Activated CD8-positive, alpha-beta T cell treated with anti-CD3 and anti-CD28 coated beads, Interleukin-2, amount 10 ng/mL, durations not matched to agents 7 days and 5 days (primary cell): ENCODE measurements at regions not wholly inside any gene's neighbourhood (a gene's known extent, or its start where the extent isn't known, plus 50 kb on each side); places are given as distances from the start of the nearest gene placed in this dataset.

Experiments
- ATAC-seq: fragments of 150-1000 bp; cut with Tn5 transposase; one replicate; pipeline ENCODE4 v1.10.0; 2021; ENCODE audit warnings: moderate library complexity
- CTCF ChIA-PET: fragments of 350-600 bp; sonication (Branson Sonifier 250); formaldehyde crosslinking; loops from one replicate; lab custom pipeline; 2021; ENCODE audit warnings: antibody characterized with exemption; lab: Charles Lee
- POLR2A ChIA-PET: fragments of 350-600 bp; sonication (Branson Sonifier 250); formaldehyde crosslinking; loops from one replicate; lab custom pipeline; 2021; ENCODE audit warnings: antibody characterized with exemption; lab: Charles Lee
- DNase-seq: peaks from one replicate; pipeline ENCODE4 v3.0.0-alpha.2; 2020
- H3K27ac Mint-ChIP-seq: one replicate; pipeline ENCODE4 v1.8.0; 2021; ENCODE audit warnings: mild to moderate bottlenecking, mixed read lengths
- H3K27me3 Mint-ChIP-seq: one replicate; pipeline ENCODE4 v1.8.0; 2021; ENCODE audit warnings: low read depth, mixed read lengths
- H3K36me3 Mint-ChIP-seq: one replicate; pipeline ENCODE4 v1.8.0; 2021; ENCODE audit warnings: low read depth, mixed read lengths
- H3K4me1 Mint-ChIP-seq: one replicate; pipeline ENCODE4 v1.8.0; 2021; ENCODE audit warnings: low read depth, mixed read lengths
- H3K4me3 Mint-ChIP-seq: one replicate; pipeline ENCODE4 v1.8.0; 2021; ENCODE audit warnings: mild to moderate bottlenecking, mixed read lengths
- H3K9me3 Mint-ChIP-seq: one replicate; pipeline ENCODE4 v1.8.0; 2022; ENCODE audit warnings: mixed read lengths; ENCODE audit not compliant: insufficient read depth

- H3K36me3 Mint-ChIP-seq = no peaks in the 10 kb centered on the region
- H3K4me1 Mint-ChIP-seq = no peaks in the 10 kb centered on the region
- no peaks in the 10 kb centered on the region for H3K9me3 Mint-ChIP-seq
- H3K27me3 Mint-ChIP-seq = no peaks in the 10 kb centered on the region
- DNase-seq (no peak), ATAC-seq (no peak)
- H3K4me3 Mint-ChIP-seq = no peak overlapping the region
- POLR2A ChIA-PET = no interaction called here
- CTCF ChIA-PET = no interaction called here
- no peak overlapping the region for H3K27ac Mint-ChIP-seq
Observed at GRCh38 chr10:10432296-10433035, 585.2 kb upstream of the CELF2 start.

DNA sequence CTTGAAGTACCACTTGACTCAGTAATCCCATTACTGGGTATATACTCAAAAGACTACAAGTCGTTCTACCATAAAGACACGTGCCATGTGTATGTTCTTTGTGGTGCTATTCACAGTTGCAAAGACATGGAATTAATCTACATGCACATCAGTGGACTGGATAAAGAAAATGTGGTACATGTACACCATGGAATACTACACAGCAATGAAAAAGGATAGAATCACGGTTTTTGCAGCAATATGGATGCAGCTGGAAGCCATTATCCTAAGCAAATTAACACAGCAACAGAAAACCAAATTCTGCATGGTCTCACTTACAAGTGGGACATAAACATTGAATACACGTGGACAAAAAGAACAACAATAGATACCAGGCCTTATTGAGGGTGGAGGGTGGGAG lies 583.4 kb upstream of the CELF2 start:
- ChIA-PET POLR2A (no interaction called here), CTCF (no interaction called here)
- H3K4me3 Mint-ChIP-seq = no peak overlapping the region
- H3K4me1 Mint-ChIP-seq = no peaks in the 10 kb centered on the region
- H3K36me3 Mint-ChIP-seq = no peaks in the 10 kb centered on the region
- H3K27me3 Mint-ChIP-seq = no peaks in the 10 kb centered on the region
- no peak overlapping the region for H3K27ac Mint-ChIP-seq
- ATAC-seq = no peak
- no peak for DNase-seq
- H3K9me3 Mint-ChIP-seq = no peaks in the 10 kb centered on the region

GRCh38 chr10:10437886-10438285 lies 579.8 kb upstream of the CELF2 start:
- DNase-seq (no peak), ATAC-seq (no peak)
- H3K27ac Mint-ChIP-seq = no peak overlapping the region
- ChIA-PET POLR2A (no interaction called here), CTCF (no interaction called here)
- H3K4me1 Mint-ChIP-seq = no peaks in the 10 kb centered on the region
- no peaks in the 10 kb centered on the region for H3K27me3 Mint-ChIP-seq
- H3K4me3 Mint-ChIP-seq = no peak overlapping the region
- H3K36me3 Mint-ChIP-seq = no peaks in the 10 kb centered on the region
- H3K9me3 Mint-ChIP-seq = no peaks in the 10 kb centered on the region

DNA sequence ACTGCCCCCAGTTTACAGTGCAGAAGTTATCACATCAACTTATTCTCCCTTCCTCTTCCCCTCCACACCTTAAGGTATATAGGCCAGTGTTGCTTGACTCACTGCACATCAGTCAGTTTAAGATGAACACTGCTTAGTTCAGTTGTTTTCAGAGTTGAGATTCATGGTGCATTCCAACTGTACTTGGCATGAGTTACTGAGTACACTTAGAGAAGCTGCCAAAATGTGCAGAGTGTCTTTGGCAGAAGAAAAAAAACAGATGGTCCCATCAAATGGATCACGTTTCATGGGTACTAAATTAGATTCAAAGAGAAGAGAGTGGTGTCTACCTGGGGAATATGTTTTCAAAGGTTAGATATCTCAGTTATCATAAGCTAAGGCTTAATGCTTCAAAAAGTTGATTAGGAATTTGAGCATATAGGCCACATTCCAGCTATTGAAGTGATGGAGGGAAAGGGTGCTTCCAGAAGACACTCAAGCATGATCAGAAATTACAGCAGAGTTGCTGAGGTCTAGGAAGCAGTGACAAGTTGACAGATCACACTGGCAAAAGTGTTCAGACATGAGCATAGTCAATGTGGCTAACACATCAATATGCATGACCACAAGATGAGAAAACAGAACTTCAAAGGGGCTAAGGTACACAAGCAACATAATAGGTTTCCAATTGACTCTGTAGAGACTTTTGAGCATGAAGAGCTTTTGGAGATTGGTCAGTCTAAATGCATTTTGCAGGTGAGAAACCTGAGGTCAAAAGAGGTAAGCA lies 579.2 kb upstream of the CELF2 start:
- POLR2A ChIA-PET = no interaction called here
- no peak for DNase-seq
- no peak overlapping the region for H3K27ac Mint-ChIP-seq
- no peaks in the 10 kb centered on the region for H3K36me3 Mint-ChIP-seq
- H3K27me3 Mint-ChIP-seq = no peaks in the 10 kb centered on the region
- ATAC-seq = no peak
- H3K4me3 Mint-ChIP-seq = no peak overlapping the region
- H3K4me1 Mint-ChIP-seq = no peaks in the 10 kb centered on the region
- CTCF ChIA-PET = no interaction called here
- no peaks in the 10 kb centered on the region for H3K9me3 Mint-ChIP-seq

DNA sequence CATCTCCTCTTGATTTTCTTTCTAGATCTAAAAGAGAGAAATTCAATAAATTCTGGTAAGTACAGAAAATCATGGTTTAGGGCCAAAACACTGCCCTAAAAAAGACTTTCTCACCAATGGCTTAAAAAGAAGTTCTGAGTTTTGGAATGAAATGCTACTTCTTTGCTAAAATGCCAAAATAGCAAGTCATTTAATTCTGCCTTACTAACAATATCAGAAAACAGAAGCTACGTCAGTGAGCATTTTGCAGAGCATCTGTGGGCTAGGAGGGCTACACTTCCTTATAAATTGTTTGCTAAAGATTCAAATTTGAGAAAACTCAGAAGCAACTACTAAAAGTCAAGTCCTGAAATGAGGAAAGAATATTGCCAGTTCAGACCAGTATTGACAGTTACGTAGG lies 560.8 kb upstream of the CELF2 start:
- DNase-seq (no peak), ATAC-seq (no peak)
- no peaks in the 10 kb centered on the region for H3K27me3 Mint-ChIP-seq
- ChIA-PET POLR2A (no interaction called here), CTCF (no interaction called here)
- H3K36me3 Mint-ChIP-seq = no peaks in the 10 kb centered on the region
- no peak overlapping the region for H3K27ac Mint-ChIP-seq
- no peaks in the 10 kb centered on the region for H3K4me1 Mint-ChIP-seq
- no peak overlapping the region for H3K4me3 Mint-ChIP-seq
- H3K9me3 Mint-ChIP-seq = no peaks in the 10 kb centered on the region

DNA sequence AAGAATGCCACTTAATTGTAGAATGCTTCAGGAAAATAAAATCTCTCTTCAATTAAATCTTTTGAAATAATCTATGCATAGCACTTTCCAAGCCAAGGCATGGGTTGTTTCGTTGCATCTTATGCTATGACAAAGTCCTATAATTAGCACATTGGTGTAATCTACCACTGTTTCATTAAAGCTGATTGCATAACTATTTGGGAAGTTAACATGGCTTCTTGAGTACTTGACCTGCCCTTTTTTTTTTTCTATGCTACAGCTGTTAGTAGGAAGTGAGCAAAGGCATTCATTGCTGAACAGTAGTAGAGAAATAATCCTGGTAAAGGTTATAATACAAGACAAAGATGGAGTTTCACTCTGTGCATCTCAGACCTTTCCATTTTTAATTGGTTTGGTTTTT lies 557.2 kb upstream of the CELF2 start:
- H3K27ac Mint-ChIP-seq = no peak overlapping the region
- no peak for DNase-seq
- CTCF ChIA-PET = no interaction called here

GRCh38 chr10:10462151-10462941 lies 555.3 kb upstream of the CELF2 start:
- POLR2A ChIA-PET = no interaction called here
- no peaks in the 10 kb centered on the region for H3K27me3 Mint-ChIP-seq
- ATAC-seq (no peak), DNase-seq (no peak)
- CTCF ChIA-PET = no interaction called here
- H3K27ac Mint-ChIP-seq = no peak overlapping the region
- no peaks in the 10 kb centered on the region for H3K9me3 Mint-ChIP-seq
- no peak overlapping the region for H3K4me3 Mint-ChIP-seq
- no peaks in the 10 kb centered on the region for H3K4me1 Mint-ChIP-seq
- no peaks in the 10 kb centered on the region for H3K36me3 Mint-ChIP-seq

More for the DNA sequence above, 557.2 kb upstream of the CELF2 start:
- no peaks in the 10 kb centered on the region for H3K4me1 Mint-ChIP-seq
- no peaks in the 10 kb centered on the region for H3K36me3 Mint-ChIP-seq
- H3K4me3 Mint-ChIP-seq = no peak overlapping the region
- POLR2A ChIA-PET = interaction anchor here (0.6 kb wide), 1 partner anchor 1717 kb away, joined by 3 read pairs; no protein-coding TSS in a partner anchor
- H3K27me3 Mint-ChIP-seq = no peaks in the 10 kb centered on the region
- H3K9me3 Mint-ChIP-seq = no peaks in the 10 kb centered on the region
- no peak for ATAC-seq

GRCh38 chr10:10471758-10472157 lies 545.9 kb upstream of the CELF2 start:
- H3K4me3 Mint-ChIP-seq = no peak overlapping the region
- no peaks in the 10 kb centered on the region for H3K27me3 Mint-ChIP-seq
- no peaks in the 10 kb centered on the region for H3K4me1 Mint-ChIP-seq
- H3K27ac Mint-ChIP-seq = no peak overlapping the region
- H3K9me3 Mint-ChIP-seq = no peaks in the 10 kb centered on the region
- ATAC-seq (no peak), DNase-seq (no peak)
- POLR2A ChIA-PET = no interaction called here
- CTCF ChIA-PET = no interaction called here
- no peaks in the 10 kb centered on the region for H3K36me3 Mint-ChIP-seq

GRCh38 chr10:10475812-10476211 lies 541.9 kb upstream of the CELF2 start:
- ATAC-seq (no peak), DNase-seq (no peak)
- H3K9me3 Mint-ChIP-seq = no peaks in the 10 kb centered on the region
- POLR2A ChIA-PET = no interaction called here
- no peak overlapping the region for H3K27ac Mint-ChIP-seq
- no peaks in the 10 kb centered on the region for H3K4me1 Mint-ChIP-seq
- no peak overlapping the region for H3K4me3 Mint-ChIP-seq
- no peaks in the 10 kb centered on the region for H3K36me3 Mint-ChIP-seq
- CTCF ChIA-PET = no interaction called here
- H3K27me3 Mint-ChIP-seq = no peaks in the 10 kb centered on the region

DNA sequence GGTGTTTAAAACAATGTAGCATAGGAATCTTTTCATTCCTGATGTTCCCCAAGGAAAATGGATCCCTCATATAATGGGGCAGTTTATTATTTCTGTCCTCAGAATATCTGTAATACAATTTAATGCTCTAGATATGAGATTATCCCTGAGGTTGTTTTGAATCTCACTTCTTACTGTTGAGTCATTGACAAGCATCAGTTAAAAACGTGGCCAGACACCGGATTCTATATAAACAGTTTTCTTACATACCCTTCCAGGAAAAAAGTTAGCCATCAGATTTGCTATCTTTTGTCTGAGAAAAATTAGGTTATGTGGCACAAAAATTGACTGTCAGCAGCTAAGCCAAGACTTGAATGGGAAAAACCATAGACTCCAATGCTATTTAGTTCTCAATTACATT lies 539.8 kb upstream of the CELF2 start:
- ChIA-PET POLR2A (no interaction called here), CTCF (no interaction called here)
- peaks cover 3% of the 10 kb centered on the region for H3K27me3 Mint-ChIP-seq
- H3K36me3 Mint-ChIP-seq = no peaks in the 10 kb centered on the region
- no peak overlapping the region for H3K27ac Mint-ChIP-seq
- ATAC-seq (no peak), DNase-seq (no peak)
- no peak overlapping the region for H3K4me3 Mint-ChIP-seq
- H3K9me3 Mint-ChIP-seq = no peaks in the 10 kb centered on the region
- no peaks in the 10 kb centered on the region for H3K4me1 Mint-ChIP-seq

GRCh38 chr10:10479465-10479864 lies 538.2 kb upstream of the CELF2 start:
- Mint-ChIP-seq H3K4me1 (no peaks in the 10 kb centered on the region), H3K9me3 (no peaks in the 10 kb centered on the region), H3K27me3 (peaks cover 3% of the 10 kb centered on the region), H3K27ac (no peak overlapping the region), H3K36me3 (no peaks in the 10 kb centered on the region), H3K4me3 (no peak overlapping the region)
- ATAC-seq (no peak), DNase-seq (no peak)
- CTCF ChIA-PET = no interaction called here
- POLR2A ChIA-PET = no interaction called here

GRCh38 chr10:10482613-10483012 lies 535.1 kb upstream of the CELF2 start:
- DNase-seq (no peak), ATAC-seq (no peak)
- CTCF ChIA-PET = no interaction called here
- Mint-ChIP-seq H3K27ac (no peak overlapping the region), H3K36me3 (no peaks in the 10 kb centered on the region), H3K4me3 (no peak overlapping the region), H3K4me1 (no peaks in the 10 kb centered on the region), H3K9me3 (no peaks in the 10 kb centered on the region), H3K27me3 (peaks cover 3% of the 10 kb centered on the region)
- POLR2A ChIA-PET = no interaction called here
